ENCODE measurements at regions not wholly inside any gene's neighbourhood (a gene's known extent, or its start where the extent isn't known, plus 50 kb on each side); places are given as distances from the start of the nearest gene placed in this dataset.

- no peak for FAIRE-seq
- no peak for DNase-seq (ENCODE audit: insufficient read length, low spot score)
These were observed 138.5 kb upstream of the IQSEC1 start for GRCh38 chr3:13211605-13212210.

- FAIRE-seq, result no peak
- no peak for DNase-seq (ENCODE audit: insufficient read length, low spot score)
These were observed 137.2 kb upstream of the IQSEC1 start for GRCh38 chr3:13210221-13210975.

GRCh38 chr3:13209634-13209997 lies 136.4 kb upstream of the IQSEC1 start:
- no peak for FAIRE-seq
- no peak for DNase-seq (ENCODE audit: insufficient read length, low spot score)

GRCh38 chr3:13208706-13209633 lies 135.7 kb upstream of the IQSEC1 start:
- no peak for DNase-seq (ENCODE audit: insufficient read length, low spot score)

GRCh38 chr3:13207975-13208705 lies 134.9 kb upstream of the IQSEC1 start:
- DNase-seq (ENCODE audit: insufficient read length, low spot score) (no peak), FAIRE-seq (no peak)

More at GRCh38 chr3:13208706-13209633, 135.7 kb upstream of the IQSEC1 start:
- no peak for FAIRE-seq

GRCh38 chr3:13207578-13207922 lies 134.3 kb upstream of the IQSEC1 start:
- no peak for FAIRE-seq
- no peak for DNase-seq (ENCODE audit: insufficient read length, low spot score)

- FAIRE-seq, result peak; percentile 31
These were observed 133.8 kb upstream of the IQSEC1 start for GRCh38 chr3:13206799-13207577.

GRCh38 chr3:13205567-13206143 lies 132.4 kb upstream of the IQSEC1 start:
- no peak for DNase-seq (ENCODE audit: insufficient read length, low spot score)
- FAIRE-seq, result no peak

More at GRCh38 chr3:13206799-13207577, 133.8 kb upstream of the IQSEC1 start:
- DNase-seq (ENCODE audit: insufficient read length, low spot score), result no peak

GRCh38 chr3:13204177-13204581 lies 130.9 kb upstream of the IQSEC1 start:
- DNase-seq (ENCODE audit: insufficient read length, low spot score) (no peak), FAIRE-seq (no peak)

GRCh38 chr3:13203398-13204176 lies 130.4 kb upstream of the IQSEC1 start:
- FAIRE-seq (no peak), DNase-seq (ENCODE audit: insufficient read length, low spot score) (no peak)

- no peak for FAIRE-seq
These were observed 129.6 kb upstream of the IQSEC1 start for GRCh38 chr3:13202744-13203397.

GRCh38 chr3:13201851-13202250 lies 128.6 kb upstream of the IQSEC1 start:
- no peak for FAIRE-seq
- DNase-seq (ENCODE audit: insufficient read length, low spot score), result no peak

More at GRCh38 chr3:13202744-13203397, 129.6 kb upstream of the IQSEC1 start:
- no peak for DNase-seq (ENCODE audit: insufficient read length, low spot score)

GRCh38 chr3:13200946-13201345 lies 127.7 kb upstream of the IQSEC1 start:
- no peak for DNase-seq (ENCODE audit: insufficient read length, low spot score)
- FAIRE-seq, result peak; percentile 64

- DNase-seq (ENCODE audit: insufficient read length, low spot score), result no peak
- no peak for FAIRE-seq
These were observed 127.2 kb upstream of the IQSEC1 start for GRCh38 chr3:13200465-13200864.

- FAIRE-seq, result peak; percentile 99
- DNase-seq (ENCODE audit: insufficient read length, low spot score), result no peak
These were observed 126.7 kb upstream of the IQSEC1 start for GRCh38 chr3:13199899-13200451.

GRCh38 chr3:13199006-13199776 lies 126.0 kb upstream of the IQSEC1 start:
- DNase-seq (ENCODE audit: insufficient read length, low spot score) (no peak), FAIRE-seq (no peak)

GRCh38 chr3:13198264-13198879 lies 125.1 kb upstream of the IQSEC1 start:
- no peak for FAIRE-seq
- no peak for DNase-seq (ENCODE audit: insufficient read length, low spot score)

Data from HTR-8/SVneo (cell line).